ENCODE measurements at regions not wholly inside any gene's neighbourhood (a gene's known extent, or its start where the extent isn't known, plus 50 kb on each side); places are given as distances from the start of the nearest gene placed in this dataset.

DNA sequence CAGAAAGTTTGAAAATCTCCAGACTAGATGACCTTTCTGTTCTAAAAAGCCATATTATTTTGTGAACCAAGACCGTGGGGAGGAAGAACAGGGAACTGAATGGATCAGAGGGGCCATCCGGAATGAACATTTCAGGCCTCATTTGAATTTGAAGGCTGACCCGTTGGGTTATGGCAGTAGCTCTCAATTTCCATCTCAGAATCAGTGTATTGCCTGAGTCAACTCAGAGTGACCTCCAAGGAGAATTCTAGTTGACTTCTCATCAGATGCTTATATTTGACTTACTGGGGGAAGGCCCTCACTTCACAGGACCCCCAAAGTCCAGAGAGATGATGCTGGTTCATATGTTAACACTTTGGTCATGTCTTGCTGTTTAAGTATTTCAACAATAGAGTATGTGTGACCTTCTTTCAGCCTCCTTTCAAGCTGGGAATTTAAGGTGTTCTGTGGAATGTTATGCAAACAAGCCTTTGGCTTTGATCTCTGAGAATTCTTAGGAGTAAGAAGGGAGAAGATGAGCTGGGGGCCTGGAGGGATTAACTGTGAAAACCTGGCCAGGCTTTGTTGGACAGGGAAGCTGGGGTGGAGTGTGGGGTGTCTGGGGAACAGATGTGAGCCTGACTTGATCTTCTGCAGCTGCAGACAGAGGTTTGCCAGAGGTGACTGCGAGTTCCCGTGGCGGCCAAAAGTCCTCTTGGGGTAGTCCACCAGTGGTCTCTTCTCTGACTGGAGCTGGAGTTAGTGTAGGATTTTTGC lies 111.2 kb upstream of the RGMA start:
- DNase-seq (ENCODE audit: low spot score) = no peak

DNA sequence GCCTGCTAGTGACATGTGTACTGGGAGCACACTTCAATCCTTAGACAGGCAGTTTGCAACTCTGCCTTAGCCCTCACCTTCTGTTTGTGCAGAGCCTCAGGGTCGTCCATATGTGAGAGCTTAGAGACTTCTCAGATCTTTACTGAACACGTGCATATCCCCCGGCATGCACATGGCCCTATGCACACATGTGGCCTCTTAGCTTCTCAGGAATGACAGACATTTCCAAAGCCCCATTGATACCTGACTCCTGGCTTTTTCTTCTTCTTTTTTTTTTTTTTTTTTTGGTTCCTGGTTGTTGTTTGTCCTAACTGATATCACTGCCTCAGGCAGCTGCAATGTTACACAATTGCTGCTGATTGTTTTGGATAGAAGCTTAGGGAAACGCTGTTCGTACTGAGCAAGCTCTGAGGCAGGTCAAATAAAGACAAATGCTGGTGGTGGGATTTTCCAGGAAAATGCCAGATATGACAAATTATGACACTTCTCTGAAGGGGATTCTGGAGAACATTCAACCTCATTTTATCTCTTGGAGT lies 107.2 kb upstream of the RGMA start:
- no peak for DNase-seq (ENCODE audit: low spot score)

DNA sequence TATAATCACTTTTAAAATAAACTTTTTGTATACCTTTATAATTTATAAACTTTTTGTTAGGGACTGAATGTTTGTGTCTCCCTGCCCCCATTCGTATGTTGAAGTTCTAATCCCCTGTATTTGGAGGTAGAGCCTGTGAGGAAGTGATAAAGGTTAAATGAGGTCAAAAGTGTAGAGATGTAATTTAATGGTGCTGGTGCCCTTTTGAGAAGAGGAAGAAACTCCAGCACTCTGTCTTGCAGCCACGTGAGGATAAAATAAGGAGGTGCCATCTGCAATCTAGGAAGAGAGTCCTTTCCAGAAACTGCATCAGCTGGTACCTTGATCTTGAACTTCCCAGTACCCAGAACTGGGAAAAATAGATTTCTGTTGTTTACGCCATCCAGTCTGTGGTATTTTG lies 106.1 kb upstream of the RGMA start:
- no peak for DNase-seq (ENCODE audit: low spot score)

DNA sequence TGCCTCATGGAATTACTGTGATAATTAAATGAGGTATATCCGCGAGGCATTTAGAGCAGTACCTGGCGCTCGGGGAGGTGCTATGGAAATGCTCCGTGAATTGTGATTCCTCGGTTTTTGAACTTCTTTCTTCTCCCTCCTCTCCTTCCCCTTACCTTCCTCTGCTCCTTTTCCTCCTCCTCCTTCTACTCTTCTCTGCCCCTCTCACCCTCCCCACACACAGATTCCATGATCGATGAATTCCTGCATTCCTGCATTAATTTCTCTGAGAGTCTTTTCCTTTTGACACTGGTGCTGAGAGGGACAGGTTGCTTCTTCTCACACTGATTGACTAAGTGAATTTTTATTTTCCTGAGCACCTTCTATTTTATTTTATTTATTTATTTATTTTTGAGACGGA lies 101.2 kb upstream of the RGMA start:
- no peak for DNase-seq (ENCODE audit: low spot score)

DNA sequence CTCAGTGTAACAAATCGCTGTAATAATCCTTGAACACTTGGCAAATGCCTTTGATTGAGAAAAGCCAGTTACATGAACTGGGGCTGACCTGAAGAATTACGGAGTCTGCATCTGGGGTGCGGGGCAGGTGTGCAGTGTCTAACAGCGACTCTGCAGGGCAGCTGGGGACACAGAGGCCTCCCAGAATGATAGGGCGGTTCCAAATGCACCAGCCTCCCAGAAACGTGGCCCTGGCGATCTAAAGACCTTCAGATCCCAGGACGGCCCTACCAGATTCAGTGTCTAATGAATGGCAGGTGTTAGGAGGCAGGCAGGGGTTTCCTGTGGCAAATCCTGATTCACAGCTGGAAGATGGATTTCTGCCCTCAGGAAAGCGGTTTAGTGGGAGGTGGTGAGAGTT lies 100.5 kb upstream of the RGMA start:
- DNase-seq (ENCODE audit: low spot score) = no peak

DNA sequence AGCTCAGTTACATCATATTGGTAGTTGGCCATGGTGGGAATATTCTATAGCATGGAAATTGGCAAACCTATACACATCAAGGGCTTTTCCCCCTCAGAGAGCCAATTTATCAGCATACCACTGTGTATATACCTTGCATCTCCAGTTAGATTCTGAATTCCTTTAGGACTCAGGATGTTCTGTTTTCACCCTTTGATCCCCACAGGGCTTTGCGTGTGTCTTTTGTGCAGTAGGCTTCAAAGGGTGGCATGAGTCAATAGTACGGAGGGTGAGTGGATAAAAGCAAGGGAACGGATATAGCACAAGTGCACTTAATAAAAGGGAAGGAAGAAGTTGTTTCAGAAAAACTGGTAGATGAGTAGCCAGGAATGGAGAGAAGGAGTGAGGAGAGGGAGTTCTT lies 99.2 kb upstream of the RGMA start:
- no peak for DNase-seq (ENCODE audit: low spot score)

DNA sequence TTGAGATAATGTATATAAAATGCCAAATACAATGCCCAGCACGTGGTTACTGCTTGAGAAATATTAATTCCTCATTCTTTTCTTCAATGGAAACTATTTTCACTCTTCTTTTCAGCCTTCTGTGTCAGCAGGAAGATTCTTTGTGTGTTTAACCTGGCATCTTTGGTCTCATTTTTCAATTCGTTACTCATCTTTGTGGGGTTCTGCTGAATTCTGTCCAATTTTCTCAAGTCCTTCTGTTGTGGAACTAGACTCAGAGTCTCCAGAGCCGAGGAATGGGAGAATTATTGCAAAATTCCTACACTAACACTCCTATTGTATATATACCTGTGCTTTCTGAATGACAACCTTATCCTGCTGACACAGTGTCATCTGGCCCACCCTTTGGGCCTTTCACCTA lies 96.8 kb upstream of the RGMA start:
- DNase-seq (ENCODE audit: low spot score) = no peak

DNA sequence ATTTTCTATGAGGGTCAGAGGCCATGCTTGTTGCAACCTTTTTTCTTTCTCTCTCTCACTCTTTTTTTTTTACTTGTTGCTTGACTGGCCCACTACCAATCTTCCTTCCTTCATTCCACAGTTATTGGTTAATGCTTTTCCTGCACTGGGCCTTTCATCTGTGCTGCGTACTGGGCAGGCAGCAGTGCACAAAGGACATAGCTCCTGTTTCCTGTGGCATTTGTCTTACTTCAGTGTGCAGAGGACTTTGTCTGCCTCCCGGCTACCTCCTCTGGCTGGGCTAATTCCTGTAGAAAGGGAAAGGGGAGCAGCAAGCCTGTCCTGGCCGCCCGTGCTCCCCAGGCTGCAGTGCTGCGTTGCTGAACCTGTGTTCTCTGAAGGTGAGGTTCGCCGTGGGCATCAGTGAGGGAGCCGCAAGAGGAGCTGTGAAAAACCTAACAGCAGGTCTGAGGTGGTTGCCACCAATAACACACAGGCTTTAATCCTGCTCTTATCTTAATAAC lies 93.7 kb upstream of the RGMA start:
- DNase-seq (ENCODE audit: low spot score) = no peak

DNA sequence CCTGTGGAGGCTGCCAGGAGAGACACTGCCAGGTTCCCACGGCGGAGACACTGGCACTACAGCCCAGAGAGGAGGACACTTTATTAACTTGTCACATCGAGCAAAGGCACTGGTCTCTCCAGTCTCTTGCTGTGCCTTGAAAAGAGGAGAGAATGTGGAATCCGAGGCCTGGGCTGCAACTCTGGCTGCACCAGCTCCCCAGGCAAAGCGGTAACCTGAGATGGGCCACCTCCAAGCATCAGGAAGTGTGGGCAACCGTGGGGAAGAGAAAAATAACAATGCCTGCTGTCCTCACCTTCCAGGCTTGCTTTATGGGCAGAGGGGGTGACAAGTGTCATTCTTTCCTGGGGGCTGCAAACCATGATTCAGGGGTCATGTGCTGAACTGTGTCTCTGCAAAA lies 91.6 kb upstream of the RGMA start:
- DNase-seq (ENCODE audit: low spot score) = no peak

DNA sequence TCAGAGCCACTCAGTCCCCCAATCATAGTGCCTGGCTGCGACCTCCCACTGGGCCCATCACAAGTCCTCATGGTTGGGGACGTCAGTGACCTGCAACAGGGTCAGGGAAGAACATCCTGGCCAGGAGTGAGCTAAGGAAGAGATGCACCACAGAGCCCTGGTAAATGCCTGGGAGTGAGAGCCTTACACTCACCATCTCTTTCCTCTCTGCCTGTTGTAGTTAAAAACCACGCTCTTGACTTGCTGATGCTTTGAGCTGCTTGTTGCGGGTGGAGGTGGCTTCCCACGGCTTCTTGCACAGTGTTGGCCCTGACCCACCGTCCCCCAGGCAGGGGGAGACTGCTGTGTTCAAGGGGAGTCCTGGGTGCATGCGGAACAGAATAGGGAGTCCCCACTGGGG lies 91.1 kb upstream of the RGMA start:
- DNase-seq (ENCODE audit: low spot score) = no peak

DNA sequence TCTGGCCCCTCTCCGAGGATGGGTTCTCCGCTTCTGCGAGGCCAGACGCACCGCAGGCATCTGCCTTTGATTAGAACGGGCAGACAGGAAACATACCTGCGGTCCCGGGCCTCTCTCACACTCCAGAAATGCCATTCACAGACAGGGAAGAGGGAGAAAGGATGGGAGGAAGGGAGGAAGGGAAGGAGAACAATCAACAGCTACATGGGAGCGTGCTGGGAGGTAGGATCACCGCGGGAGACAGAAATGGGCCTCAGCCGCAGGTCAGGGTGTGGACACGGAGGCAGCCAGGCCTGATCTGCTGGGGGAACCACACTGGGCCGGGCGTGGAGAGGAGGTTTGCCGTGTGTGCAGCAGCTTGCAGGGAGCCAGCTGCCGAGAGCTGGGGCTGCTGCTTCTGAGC lies 90.7 kb upstream of the RGMA start:
- no peak for DNase-seq (ENCODE audit: low spot score)

DNA sequence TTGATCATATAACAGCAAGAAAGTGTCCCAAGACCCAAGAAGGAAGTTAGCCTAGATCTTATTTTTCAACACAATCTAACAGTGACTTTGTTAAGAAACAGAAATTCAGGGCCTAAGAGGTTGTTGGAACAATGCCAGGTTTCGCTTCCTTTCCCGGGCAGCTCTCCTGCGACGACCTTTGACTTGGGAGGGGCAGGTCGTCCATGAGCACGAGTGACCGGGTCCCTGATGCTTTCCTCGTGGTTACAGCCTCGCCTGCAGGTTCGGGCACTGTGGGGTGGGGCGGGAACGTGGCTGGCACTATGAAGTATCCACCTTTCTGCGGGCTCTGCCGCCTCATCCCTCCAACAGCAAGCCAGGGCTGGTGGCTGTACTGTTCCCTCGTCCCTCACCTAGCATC lies 90.1 kb upstream of the RGMA start:
- DNase-seq (ENCODE audit: low spot score) = no peak

DNA sequence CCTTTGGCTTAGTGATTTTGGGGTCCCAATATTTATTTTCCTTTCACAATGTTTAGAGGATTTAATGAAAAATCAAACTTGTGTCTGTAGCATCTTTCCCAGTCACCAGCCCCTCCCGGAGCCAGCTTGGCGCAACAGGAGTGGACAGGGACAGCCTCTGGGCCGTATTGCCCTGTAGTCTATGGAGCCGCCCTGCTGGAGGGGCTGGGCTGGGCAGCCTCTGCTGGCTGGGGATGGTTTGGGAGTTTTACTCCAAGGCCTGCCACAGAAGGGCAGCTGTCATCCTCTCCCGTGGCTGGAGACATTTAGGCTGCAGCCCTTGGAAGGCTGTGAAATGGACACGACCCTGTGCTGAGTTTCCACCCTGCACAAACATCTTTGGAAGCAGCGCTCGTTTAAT lies 89.4 kb upstream of the RGMA start:
- no peak for DNase-seq (ENCODE audit: low spot score)

DNA sequence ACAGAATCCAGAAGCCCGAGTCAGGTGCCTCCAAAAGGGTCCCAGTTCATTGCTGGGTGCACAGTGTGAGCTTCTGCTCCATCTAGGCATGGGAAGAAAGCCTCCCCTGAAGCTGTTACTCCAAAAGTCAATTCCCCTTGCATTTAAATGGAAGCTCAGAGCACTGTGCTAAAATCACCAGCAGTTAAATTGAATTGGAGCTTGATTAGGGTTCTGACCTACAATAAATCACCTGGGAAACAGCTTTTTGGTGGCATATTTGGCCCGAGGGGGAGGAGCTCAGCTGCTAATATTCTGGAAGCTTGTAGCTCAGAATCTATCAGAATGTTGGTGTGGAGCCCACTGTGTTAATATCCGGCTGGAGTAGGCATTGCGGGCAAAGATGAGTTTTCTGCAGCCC lies 87.1 kb upstream of the RGMA start:
- DNase-seq (ENCODE audit: low spot score) = no peak

DNA sequence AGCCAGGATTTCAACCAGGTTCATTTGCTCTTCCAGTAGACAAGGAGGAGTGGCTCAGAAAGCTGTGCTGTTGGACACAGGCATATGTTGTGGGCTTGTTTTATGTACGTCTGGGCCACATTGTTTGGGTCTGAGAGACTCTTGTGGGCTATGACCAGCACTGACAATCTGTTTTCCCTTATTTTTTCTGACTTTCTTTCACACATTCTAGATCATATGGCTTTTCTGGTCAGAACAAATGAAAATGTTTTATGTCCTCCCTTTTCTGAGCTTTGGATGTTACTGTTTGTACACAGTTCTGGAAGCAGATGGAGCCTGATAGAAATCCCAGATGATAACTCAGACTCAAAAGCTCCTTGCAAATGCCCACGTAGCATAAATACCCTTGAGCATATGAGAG lies 85.8 kb upstream of the RGMA start:
- DNase-seq (ENCODE audit: low spot score) = no peak

DNA sequence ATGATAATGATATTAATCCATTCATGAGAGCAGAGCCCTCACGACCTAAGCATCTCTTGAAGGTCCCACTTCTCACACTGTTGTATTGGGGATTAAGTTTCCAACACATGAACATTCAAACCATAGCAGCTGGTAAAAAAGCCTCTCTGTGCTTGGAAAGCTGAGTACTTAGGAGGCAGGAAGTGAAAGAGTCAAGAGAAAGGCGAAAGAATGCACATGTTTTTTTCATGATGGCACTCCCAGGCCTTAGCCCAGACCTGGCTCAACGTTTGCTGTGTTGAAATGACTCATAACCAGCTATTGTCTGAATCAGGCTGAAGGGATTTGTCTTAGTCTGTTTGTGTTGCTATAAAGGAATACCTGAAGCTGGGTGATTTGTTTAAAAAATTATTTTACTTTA lies 84.4 kb upstream of the RGMA start:
- DNase-seq (ENCODE audit: low spot score) = no peak

DNA sequence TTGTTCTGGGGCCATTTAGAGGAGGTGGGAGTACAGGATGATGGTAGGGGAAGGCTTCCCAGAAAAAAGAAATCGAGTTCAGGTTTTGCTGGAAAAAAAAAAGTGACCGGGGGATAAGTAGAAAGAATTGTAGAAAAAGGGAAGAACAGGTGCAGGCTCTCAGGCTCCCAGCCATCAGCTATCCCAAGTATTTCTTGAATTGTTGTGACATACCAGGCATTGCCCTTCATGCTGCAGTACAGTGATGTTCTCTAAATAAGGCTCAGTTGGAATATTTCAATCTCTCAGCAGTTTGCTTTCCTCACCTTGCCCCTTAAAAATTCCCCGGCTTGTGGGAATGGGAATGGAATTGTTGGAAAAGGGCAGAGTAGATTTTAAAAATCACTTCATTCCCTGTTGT lies 82.5 kb upstream of the RGMA start:
- no peak for DNase-seq (ENCODE audit: low spot score)

DNA sequence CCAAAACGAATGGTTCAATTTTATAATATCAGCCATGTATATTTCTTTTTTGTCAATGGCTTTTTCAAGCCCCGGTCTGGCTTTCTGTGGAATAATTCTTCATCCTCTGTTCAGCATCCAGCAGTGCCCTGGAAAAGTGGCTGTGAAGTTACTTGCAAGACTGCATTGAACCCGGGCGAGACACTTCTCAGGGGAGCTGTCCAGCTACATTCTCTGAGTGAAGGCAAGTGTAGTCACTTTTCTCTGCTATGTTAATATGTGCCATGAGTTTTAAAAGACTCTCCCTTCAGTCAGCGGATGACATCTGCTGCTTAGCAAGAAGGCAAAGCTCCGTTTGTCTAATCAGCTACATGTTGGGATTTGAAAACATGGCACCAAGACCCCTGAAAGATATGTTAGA lies 81.3 kb upstream of the RGMA start:
- no peak for DNase-seq (ENCODE audit: low spot score)

DNA sequence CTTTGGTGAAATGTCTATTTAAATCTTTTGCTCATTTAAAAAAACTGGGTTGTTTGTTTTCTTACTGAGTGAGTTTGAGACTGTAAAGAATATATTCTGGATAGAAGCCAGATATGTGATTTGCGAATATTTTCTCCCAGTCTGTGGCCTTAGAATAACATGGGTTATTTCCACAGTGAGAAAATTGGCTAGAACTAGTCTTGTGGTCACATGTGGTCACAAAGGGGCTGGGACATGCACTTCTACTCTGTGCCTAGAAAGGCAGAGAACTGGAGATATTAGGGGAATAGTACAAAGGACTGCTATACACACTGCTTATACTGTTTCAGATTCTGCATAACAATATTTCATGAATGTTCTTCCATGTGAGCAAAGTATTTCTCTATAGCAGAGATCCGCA lies 79.9 kb upstream of the RGMA start:
- DNase-seq (ENCODE audit: low spot score) = no peak

DNA sequence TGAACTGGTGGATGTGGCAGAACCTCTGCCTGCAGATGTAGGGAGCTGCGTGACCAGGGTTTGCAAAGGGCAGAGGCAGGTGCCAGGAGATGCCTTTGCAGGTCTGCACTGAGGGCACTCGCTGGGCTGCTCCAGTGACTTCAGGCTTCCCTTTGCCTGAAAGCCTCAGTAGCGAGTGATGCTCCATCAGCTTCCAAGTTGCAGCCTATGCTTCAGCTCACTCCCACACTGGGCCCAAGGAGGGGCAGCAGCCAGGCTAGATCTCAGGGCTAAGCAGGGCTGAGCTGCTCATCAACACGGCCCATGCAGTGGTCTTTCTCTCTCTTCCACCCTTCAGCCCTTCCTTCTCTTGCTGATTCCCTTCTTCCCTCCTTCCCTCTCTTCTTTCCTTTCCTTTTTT lies 78.3 kb upstream of the RGMA start:
- DNase-seq (ENCODE audit: low spot score) = no peak

DNA sequence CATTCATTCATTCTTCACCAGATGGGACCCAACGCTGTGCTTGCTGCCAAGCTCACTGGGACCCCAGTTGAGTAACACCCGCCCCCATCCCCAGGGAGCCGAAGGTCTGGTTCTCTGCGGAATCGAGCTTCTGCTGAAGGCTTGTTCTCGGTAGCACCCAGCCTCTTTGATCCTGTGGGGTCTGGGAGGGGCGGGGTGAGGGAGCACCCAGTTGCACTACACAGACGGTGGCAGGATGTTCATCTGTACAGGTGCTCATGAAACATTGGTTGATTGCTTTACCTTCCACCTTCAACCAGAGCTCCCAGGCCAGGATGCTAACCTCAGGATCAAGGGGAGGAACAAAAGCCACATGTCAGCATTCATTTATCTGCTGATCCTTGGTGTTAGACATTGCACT lies 77.7 kb upstream of the RGMA start:
- no peak for DNase-seq (ENCODE audit: low spot score)

DNA sequence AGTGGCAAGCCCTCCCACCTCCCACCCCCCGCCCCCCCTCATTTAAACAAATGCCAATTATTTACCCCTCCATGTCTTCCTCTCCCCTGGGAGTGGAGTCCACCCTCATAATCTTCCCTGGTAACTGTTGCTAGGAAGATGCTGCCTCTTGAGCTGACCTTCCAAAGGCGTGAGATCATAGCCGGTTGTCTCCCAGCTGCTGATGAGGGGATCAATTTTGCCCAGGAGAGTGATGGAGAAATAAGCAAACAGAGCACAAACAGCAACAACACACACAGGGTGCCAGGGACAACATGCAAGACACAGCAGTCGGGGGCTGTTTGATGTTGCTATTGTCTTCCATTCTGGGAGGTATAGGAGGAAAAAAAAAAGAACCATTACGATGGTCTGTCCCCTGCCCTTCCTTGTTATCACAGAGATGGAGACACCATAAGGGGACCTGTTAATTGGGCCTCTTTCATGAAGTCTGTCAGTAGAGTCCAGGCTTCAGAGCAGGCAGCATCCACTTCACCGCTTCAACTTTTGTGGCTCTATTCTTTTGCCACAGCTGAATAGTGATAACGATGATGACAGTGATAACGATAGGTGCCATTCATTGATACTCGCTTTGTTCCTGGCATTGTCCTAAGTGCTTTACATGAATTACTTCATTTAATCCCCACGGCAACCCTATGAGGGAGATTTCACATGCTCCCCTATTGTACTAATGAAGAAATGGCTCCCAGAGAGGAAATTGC lies 76.9 kb upstream of the RGMA start:
- DNase-seq (ENCODE audit: low spot score) = no peak

DNA sequence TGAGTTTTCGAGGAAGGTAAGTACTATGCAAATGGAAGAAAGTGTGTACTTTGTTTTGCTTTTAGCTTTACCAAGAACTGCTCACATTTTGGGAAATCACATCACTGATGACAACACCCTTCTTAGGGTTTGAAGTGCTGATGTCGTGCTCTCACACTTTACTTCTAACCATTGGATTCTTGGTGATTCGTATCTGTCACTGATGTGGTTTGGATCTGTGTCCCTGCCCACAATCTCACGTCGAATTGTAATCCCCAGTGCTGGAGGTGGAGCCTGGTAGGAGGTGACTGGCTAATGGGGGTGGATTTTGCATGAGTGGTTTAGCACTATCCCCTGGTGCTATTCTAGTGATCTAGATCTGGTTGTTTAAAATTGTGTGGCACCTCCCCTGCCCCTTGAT lies 75.4 kb upstream of the RGMA start:
- DNase-seq (ENCODE audit: low spot score) = no peak

DNA sequence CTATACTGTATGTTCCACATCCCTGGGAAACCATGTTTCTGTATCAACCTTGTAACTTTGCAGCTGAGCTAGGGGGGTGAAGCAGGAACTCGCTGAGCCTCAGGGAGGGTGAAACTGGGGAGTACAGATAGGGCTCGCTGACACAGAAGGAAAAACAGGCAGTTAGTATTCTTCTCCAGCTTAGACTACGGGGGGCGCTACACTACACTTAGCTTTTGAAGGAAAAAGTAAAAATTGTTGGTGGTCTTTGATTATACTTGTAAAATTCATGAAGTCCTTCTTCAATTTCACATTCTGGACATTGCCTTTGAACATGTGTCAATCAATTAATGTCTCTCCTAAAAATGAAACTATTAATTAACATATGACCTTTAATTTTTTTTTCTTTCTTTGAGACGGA lies 73.5 kb upstream of the RGMA start:
- no peak for DNase-seq (ENCODE audit: low spot score)
